AG09319 (cell line): ENCODE measurements at regions not wholly inside any gene's neighbourhood (a gene's known extent, or its start where the extent isn't known, plus 50 kb on each side); places are given as distances from the start of the nearest gene placed in this dataset.

Source experiments
- DNase-seq: peaks from one replicate; pipeline ENCODE4 v3.0.0-alpha.2; 2010; ENCODE audit warnings: low read depth; ENCODE audit errors: extremely low read depth
- TF ChIP-seq, protein P1 (sequence below): IDR thresholded peaks from 2 replicates; pipeline ENCODE4 v1.5.1; 2011; ENCODE audit warnings: low read depth, mild to moderate bottlenecking, inconsistent platforms, low read length, moderate library complexity

DNA sequence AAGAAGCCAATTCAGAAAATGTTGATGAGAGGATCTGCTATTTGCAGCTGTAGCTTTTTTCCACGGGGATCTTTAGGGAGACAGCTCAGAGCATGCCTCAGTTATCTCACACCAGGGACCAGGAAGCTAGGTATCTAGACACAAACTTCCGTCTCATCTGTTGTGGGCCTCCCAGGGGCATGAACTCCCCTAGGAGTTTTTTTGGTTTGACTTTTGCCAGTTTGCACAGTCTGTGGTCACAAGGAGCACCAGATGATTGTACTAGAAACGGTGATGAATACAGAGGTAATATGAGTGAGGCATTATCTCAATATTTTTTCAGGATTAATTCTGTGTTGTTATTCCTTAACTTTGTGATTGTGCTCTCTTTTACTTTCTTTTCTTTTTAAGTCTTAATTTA lies 533.2 kb upstream of the SEMA6A start:
- DNase-seq: no peak
- TF ChIP-seq, protein P1, sequence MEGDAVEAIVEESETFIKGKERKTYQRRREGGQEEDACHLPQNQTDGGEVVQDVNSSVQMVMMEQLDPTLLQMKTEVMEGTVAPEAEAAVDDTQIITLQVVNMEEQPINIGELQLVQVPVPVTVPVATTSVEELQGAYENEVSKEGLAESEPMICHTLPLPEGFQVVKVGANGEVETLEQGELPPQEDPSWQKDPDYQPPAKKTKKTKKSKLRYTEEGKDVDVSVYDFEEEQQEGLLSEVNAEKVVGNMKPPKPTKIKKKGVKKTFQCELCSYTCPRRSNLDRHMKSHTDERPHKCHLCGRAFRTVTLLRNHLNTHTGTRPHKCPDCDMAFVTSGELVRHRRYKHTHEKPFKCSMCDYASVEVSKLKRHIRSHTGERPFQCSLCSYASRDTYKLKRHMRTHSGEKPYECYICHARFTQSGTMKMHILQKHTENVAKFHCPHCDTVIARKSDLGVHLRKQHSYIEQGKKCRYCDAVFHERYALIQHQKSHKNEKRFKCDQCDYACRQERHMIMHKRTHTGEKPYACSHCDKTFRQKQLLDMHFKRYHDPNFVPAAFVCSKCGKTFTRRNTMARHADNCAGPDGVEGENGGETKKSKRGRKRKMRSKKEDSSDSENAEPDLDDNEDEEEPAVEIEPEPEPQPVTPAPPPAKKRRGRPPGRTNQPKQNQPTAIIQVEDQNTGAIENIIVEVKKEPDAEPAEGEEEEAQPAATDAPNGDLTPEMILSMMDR: no peak

DNA sequence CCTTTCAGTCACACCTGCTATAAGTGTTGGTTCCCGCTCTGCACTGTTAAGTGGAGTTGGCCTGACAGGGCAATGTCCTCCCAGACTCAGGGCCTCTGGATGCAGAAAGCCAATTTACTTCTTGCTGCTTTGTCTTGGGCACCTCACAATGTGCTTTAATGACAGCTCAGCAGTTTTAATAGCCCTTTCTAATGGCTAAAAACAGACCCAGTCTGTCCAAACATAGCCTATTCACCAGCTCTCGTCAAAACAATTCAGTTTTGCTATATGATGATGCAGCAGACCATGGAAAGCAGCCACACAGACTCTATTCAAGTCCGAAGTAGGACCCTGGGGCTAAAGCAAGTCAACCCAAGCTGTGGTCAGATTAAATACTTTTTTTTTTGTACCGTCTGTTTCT lies 529.1 kb upstream of the SEMA6A start:
- no peak for DNase-seq
- TF ChIP-seq, protein P1: no peak

DNA sequence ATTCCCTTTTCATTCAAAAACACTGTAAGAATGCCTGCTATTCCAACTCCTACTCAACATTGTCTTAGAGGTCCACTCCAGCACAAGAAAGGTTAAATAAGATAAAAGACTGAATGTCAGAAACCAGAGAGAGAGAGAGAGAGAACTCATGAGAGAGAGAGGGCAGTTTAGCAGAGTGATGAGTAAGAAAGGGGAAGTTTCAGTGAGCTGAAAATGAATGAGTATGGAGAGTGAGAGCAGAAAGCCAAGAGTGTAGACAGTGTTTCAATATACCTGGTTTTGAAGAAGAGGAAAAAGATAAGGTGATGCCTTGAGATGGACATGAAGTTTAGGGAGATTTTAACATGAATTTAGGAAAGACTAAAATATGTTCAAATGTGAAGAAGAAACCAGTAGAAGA lies 528.0 kb upstream of the SEMA6A start:
- TF ChIP-seq, protein P1: no peak
- no peak for DNase-seq

DNA sequence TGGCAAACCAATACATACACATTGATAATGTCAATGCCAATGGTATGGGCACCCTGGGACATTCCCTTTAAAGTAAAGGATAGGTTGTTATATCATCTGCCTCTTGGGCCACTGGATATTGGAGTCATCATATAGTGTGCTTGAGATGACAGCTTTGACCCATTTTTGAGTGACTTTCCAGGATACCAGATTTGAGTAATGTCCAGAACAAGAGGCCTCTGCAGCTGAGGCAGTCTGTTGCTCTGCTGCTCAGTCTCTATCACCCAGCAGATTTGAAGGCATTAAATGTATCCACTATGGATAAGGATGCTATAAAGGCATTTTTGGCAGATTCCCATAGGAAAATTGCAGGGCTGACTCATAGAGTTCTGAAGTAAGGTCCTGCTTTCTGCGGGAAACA lies 525.6 kb upstream of the SEMA6A start:
- no peak for DNase-seq
- TF ChIP-seq, protein P1: no peak

DNA sequence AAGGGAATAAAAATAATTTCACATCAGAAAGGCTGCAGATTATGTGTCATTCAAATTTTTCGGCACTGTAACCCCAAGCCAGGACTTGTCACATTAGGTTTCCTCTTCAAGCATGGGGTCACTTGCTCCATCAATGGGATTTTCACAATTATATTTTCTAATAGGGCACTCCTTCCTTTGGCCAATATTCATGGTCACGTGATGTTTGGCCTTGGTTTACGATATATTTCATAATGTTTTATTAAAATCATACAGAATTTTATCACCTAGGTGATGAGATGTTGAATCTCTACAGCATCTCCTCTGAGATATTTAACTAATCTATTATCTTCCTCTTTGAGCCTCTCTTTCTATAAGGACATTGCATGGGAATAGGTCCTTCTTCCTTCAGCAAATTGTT lies 523.5 kb upstream of the SEMA6A start:
- DNase-seq: no peak
- TF ChIP-seq, protein P1: no peak

DNA sequence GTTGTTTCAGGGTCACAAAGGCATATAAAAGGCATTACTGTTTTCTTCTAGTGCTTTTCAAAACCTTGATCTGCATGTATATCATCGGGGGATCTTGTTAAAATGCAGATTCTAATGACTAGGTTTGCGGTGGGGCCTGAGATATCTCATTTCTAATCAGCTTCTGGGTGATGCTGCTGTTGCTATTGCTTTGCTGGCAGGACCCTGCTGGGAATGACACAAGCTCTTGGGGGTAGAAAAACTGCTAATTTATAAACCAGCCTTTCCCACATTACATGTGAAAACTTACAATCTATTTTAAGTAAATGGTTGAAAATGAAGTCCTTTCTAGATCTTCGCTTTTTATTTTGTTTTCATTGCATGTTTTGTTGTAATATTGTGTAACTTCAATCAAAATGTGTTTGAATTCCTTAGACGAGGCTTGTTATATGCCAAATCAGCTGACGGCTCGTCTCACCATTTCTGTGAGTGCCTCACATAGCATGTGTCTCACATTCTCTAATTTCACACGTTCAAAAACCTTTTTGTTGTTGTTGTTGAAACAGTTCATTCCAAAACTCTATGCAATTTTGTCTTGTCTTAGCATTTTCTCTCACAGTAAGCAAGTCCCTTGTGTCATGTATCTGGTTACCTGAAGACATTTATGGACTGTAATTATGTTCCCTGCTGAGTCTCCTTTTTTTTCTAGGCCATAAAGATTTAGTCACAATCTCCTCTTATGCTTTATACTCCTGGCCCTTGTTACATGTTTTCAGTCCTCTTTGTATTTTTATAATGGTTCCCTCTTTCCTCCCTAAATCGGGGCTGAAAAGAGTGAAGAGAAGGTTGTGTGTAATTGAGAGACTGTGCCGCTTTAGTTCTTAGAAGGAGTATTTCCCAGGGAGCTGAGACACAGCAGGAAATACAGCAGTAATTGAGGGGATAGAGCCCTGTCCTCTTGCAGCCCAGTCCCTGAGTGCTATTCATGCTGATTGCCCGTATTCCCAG lies 521.0 kb upstream of the SEMA6A start:
- TF ChIP-seq, protein P1: no peak
- no peak for DNase-seq

DNA sequence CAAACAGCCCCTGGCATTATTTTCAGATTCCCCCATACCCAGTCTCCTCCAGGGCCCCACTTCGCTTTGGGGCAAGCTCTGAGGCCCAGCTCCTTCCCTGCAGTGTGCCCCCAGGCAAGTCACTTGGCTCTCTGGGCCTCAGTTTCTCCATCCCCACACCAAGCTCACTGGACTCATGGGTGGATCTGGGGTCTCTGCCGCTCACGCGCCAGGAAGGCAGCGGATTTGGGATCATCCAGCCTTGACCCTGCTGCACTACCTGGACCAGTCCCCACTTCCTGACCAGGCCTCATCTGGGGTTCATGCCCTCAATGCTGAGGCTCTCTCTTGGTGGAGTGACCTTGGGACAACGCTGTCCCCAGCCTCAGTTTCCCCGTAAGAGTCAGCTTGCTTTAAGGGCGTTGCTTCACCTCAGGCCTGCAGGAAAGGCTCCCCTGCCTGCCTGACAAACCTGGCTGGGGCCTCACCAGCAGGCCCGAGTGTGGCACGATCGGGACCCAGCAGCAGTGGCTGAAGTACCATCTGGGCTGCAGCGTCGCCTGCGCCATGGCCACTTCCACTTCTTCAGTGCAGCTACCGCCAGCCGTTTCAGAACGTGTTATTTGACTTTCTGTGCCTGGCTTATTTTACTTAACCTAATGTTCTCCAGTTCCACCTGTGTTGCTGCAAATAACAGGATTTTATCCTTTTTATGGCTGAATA lies 519.6 kb upstream of the SEMA6A start:
- no peak for DNase-seq
- TF ChIP-seq, protein P1: no peak
